DND-41 (cell line): ENCODE measurements at regions not wholly inside any gene's neighbourhood (a gene's known extent, or its start where the extent isn't known, plus 50 kb on each side); places are given as distances from the start of the nearest gene placed in this dataset.

Experiments used
- ATAC-seq: fragments of 200-7000 bp; cut with Tn5 transposase; 3 replicates; pipeline ENCODE4 v1.9.1; 2021; ENCODE audit warnings: low read depth; ENCODE audit not compliant: insufficient read depth
- DNase-seq: peaks from one replicate; pipeline ENCODE4 v3.0.0-alpha.2; 2020
- H2AFZ ChIP-seq: 2 replicates; pipeline ENCODE4 v1.6.0; 2012; ENCODE audit warnings: low read depth, low read length
- H3K27ac ChIP-seq: 2 replicates; pipeline ENCODE4 v1.5.1; 2012; ENCODE audit warnings: low read length, inconsistent platforms
- H3K27me3 ChIP-seq: fragments of 200-600 bp; sonication (generic); 2 replicates; pipeline ENCODE4 v1.6.0; 2012; ENCODE audit warnings: low read length, mild to moderate bottlenecking, inconsistent platforms; ENCODE audit not compliant: insufficient read depth, poor library complexity
- H3K36me3 ChIP-seq: 2 replicates; pipeline ENCODE4 v1.5.1; 2012; ENCODE audit warnings: low read length, inconsistent platforms; ENCODE audit not compliant: insufficient read depth
- H3K4me1 ChIP-seq: 2 replicates; pipeline ENCODE4 v1.5.1; 2012; ENCODE audit warnings: mild to moderate bottlenecking, low read length; ENCODE audit not compliant: insufficient read depth
- H3K4me2 ChIP-seq: 2 replicates; pipeline ENCODE4 v1.6.0; 2012; ENCODE audit warnings: mild to moderate bottlenecking, moderate library complexity, low read length, inconsistent platforms; ENCODE audit not compliant: insufficient read depth
- H3K4me3 ChIP-seq, 2 experiments: fragments of 200-600 bp in 1 of 2; shearing (Covaris generic) in 1 of 2; 2 replicates each; pipeline ENCODE4 v1.5.1; 2012 to 2016; ENCODE audit warnings: inconsistent platforms in 2 of 2, low read length in 2 of 2, mild to moderate bottlenecking in 2 of 2, low read depth in 1 of 2, moderate library complexity in 1 of 2
- H3K79me2 ChIP-seq: 2 replicates; pipeline ENCODE4 v1.6.0; 2012; ENCODE audit warnings: low read length, inconsistent platforms; ENCODE audit not compliant: insufficient read depth
- H3K9ac ChIP-seq: 2 replicates; pipeline ENCODE4 v1.6.0; 2012; ENCODE audit warnings: low read depth, mild to moderate bottlenecking, inconsistent platforms, low read length, moderate library complexity
- H3K9me3 ChIP-seq: 2 replicates; pipeline ENCODE4 v1.5.1; 2012; ENCODE audit warnings: low read length, moderate library complexity, mild to moderate bottlenecking, inconsistent platforms; ENCODE audit not compliant: insufficient read depth, severe bottlenecking
- H4K20me1 ChIP-seq: 2 replicates; pipeline ENCODE4 v1.6.0; 2012; ENCODE audit warnings: low read length; ENCODE audit not compliant: insufficient read depth
- CTCF ChIP-seq: IDR thresholded peaks from 2 replicates; pipeline ENCODE4 v1.5.1; 2012; ENCODE audit warnings: borderline replicate concordance, low read length, moderate library complexity, mild to moderate bottlenecking; ENCODE audit not compliant: poor library complexity, severe bottlenecking; ENCODE audit errors: extremely low read depth
- EZH2 ChIP-seq: IDR thresholded peaks from 3 replicates; pipeline ENCODE4 v1.6.1; 2012; ENCODE audit warnings: borderline replicate concordance, low read depth, mild to moderate bottlenecking, moderate library complexity, low read length, inconsistent platforms; ENCODE audit not compliant: severe bottlenecking

GRCh38 chr1:114342376-114342775 lies 168.6 kb downstream of the TRIM33 start:
- Histone ChIP-seq H3K27me3 (no peaks in the 10 kb centered on the region), H3K4me1 (peaks cover 65% of the 10 kb centered on the region), H2AFZ (peak overlapping the region; percentile 28; the same call in 1 of the 2 replicates), H3K4me2 (peak overlapping the region; percentile 44; the same call in 1 of the 2 replicates), H4K20me1 (no peaks in the 10 kb centered on the region), H3K9ac (peak overlapping the region; percentile 46), H3K27ac (peak overlapping the region; percentile 93), H3K4me3 (no peak overlapping the region), H3K36me3 (no peaks in the 10 kb centered on the region), H3K9me3 (no peaks in the 10 kb centered on the region), H3K79me2 (no peaks in the 10 kb centered on the region)
- ATAC-seq (peak; percentile 72), DNase-seq (peak; percentile 92)
- TF ChIP-seq CTCF (no peak), EZH2 (no peak)

- H3K36me3 ChIP-seq, result no peaks in the 10 kb centered on the region
- no peak for ATAC-seq
- H3K79me2 ChIP-seq, result no peaks in the 10 kb centered on the region
- H3K4me3 ChIP-seq, result no peak overlapping the region
- peaks cover 61% of the 10 kb centered on the region for H3K4me1 ChIP-seq
- peak; percentile 54 for DNase-seq
- peak overlapping the region; percentile 46 for H3K9ac ChIP-seq
- TF ChIP-seq CTCF (no peak), EZH2 (no peak)
- peak overlapping the region; percentile 93 for H3K27ac ChIP-seq
- H3K27me3 ChIP-seq, result no peaks in the 10 kb centered on the region
- H2AFZ ChIP-seq, result 0 out of 2 replicates have a peak overlapping the region, but pooled peaks have one; percentile 13
- peak overlapping the region; percentile 44 for H3K4me2 ChIP-seq
- no peaks in the 10 kb centered on the region for H4K20me1 ChIP-seq
- H3K9me3 ChIP-seq, result no peaks in the 10 kb centered on the region
Measured at GRCh38 chr1:114341856-114342255, 169.1 kb downstream of the TRIM33 start.

GRCh38 chr1:114341299-114341698 lies 169.7 kb downstream of the TRIM33 start:
- Histone ChIP-seq H3K36me3 (no peaks in the 10 kb centered on the region), H3K27ac (peak overlapping the region; percentile 93), H4K20me1 (no peaks in the 10 kb centered on the region), H3K9me3 (no peaks in the 10 kb centered on the region), H3K9ac (peak overlapping the region; percentile 46), H3K79me2 (no peaks in the 10 kb centered on the region), H2AFZ (no peak overlapping the region), H3K27me3 (no peaks in the 10 kb centered on the region), H3K4me1 (peaks cover 59% of the 10 kb centered on the region), H3K4me2 (peak overlapping the region; percentile 44), H3K4me3 (no peak overlapping the region)
- DNase-seq (peak; percentile 85), ATAC-seq (peak; percentile 74)
- TF ChIP-seq CTCF (no peak), EZH2 (no peak)

- Histone ChIP-seq H3K4me3 (no peak overlapping the region), H4K20me1 (no peaks in the 10 kb centered on the region), H3K27me3 (no peaks in the 10 kb centered on the region), H3K4me1 (peaks cover 59% of the 10 kb centered on the region), H3K9ac (peak overlapping the region; percentile 44), H3K27ac (peak overlapping the region; percentile 93), H3K9me3 (no peaks in the 10 kb centered on the region), H3K4me2 (peak overlapping the region; percentile 32), H3K36me3 (no peaks in the 10 kb centered on the region), H3K79me2 (no peaks in the 10 kb centered on the region), H2AFZ (no peak overlapping the region)
- DNase-seq (no peak), ATAC-seq (no peak; the same call in 2 of the 3 replicates)
- no peak for TF ChIP-seq EZH2
- TF ChIP-seq CTCF, result no peak
Measured at GRCh38 chr1:114340892-114341291, 170.1 kb downstream of the TRIM33 start.
